ENCODE measurements at regions not wholly inside any gene's neighbourhood (a gene's known extent, or its start where the extent isn't known, plus 50 kb on each side); places are given as distances from the start of the nearest gene placed in this dataset.
"Not testable (repeated sequence)": the region's sequence is repeated elsewhere in the genome, so short reads cannot be mapped to it uniquely, and the experiment has no call there.

DNA sequence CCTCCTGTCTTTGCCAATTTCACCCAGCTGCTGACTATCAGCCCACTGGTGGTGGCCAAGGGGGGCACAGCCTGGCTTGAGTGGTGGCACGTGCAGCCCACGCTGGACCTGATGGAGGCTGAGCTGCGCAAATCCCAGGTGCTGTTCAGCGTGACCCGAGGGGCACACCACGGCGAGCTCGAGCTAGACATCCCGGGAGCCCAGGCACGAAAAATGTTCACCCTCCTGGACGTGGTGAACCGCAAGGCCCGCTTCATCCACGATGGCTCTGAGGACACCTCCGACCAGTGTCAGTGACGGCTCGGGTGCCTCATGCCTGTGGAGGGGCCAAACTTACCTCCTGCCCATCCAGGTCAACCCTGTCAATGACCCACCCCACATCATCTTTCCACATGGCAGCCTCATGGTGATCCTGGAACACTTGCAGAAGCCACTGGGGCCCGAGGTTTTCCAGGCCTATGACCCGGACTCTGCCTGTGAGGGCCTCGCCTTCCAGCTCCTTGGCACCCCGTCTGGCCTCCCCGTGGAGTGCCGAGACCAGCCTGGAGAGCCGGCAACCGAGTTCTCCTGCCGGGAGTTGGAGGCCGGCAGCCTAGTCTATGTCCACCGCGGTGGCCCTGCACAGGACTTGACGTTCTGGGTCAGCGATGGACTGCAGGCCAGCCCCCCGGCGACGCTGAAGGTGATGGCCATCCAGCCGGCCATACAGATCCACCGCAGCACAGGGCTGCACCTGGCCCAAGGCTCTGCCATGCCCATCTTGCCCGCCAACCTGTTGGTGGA lies 180.2 kb downstream of the TBC1D2B start:
- TF ChIP-seq, protein P1, sequence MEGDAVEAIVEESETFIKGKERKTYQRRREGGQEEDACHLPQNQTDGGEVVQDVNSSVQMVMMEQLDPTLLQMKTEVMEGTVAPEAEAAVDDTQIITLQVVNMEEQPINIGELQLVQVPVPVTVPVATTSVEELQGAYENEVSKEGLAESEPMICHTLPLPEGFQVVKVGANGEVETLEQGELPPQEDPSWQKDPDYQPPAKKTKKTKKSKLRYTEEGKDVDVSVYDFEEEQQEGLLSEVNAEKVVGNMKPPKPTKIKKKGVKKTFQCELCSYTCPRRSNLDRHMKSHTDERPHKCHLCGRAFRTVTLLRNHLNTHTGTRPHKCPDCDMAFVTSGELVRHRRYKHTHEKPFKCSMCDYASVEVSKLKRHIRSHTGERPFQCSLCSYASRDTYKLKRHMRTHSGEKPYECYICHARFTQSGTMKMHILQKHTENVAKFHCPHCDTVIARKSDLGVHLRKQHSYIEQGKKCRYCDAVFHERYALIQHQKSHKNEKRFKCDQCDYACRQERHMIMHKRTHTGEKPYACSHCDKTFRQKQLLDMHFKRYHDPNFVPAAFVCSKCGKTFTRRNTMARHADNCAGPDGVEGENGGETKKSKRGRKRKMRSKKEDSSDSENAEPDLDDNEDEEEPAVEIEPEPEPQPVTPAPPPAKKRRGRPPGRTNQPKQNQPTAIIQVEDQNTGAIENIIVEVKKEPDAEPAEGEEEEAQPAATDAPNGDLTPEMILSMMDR (IDR thresholded peaks at IDR 0.05): not testable (repeated sequence)
- TF ChIP-seq POLR2A (IDR thresholded peaks at IDR 0.05): not testable (repeated sequence)
